Glomerular visceral epithelial cell (primary cell): ENCODE measurements at regions not wholly inside any gene's neighbourhood (a gene's known extent, or its start where the extent isn't known, plus 50 kb on each side); places are given as distances from the start of the nearest gene placed in this dataset.

Source experiments
- DNase-seq: peaks from one replicate; pipeline ENCODE4 v3.0.0-alpha.2; 2016; ENCODE audit errors: extremely low spot score

DNA sequence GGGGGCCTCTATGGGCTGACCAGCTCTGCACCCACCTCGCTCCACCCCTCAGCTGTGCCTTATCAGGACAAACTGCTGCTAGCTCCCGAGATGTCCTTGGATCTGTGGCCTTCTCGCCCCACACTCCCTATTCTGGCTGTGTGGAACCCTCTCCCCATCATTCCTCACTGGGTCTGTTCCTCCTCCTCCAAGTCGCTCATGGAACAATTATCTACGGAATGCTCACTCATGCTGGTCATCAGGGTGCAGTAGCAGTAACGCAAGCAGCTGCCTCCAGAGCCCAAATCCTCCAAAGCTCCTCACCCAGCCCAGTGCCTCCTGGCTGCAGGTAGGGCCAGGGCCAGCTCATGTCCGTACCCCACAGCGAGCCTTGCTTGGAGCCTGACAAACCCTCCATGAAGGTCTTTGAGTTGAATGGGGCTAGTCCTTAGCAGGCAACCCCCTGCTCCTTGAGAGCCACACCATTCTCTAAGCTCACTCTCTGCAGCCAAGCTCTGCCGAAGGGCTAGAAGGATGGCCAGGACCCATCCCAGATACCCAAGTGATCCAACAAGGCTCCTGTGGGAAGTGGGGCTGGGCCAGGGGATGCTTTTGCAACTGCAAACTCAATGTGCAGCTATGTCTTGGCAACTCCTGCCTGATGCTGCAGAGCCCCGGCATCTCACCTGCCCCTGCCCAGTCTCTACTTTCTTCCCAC is 977.8 kb downstream of the TBC1D22A start:
- no peak for DNase-seq

DNA sequence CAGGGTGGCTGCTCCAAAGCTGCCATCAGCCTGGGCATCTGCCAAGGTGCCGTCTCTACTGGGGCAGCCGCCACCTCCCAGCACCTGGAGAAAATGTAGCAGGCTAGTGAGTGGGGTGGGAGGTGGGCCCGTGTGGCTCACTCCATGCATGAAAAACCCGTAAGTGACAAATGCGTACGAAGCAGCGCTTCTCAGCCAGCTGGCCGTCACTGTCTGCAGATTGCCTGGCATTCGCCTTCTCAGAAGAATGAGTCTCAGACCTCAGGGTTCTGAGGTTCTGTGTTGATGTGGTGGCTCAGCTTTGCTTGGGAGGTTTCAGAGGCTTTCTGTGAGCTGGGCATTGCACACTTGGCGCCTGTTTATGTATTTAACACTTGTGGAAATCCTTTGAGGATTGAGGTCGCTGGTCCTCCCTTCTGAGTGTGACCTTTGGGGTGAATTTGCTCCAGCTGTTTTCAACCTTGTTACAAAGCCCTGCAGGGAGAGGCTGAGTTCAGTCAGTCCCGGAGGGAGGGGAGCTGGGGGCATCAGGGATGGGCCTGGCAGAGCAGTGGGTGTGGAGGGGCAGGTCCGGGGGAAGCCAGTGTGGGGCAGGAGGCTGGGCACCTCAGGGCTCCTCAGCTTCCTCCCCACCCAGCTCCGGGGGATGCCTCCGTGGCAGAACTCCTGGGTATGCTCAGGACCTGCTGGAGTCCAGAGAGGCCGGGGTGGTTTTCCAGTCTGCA is 977.0 kb downstream of the TBC1D22A start:
- DNase-seq = no peak

DNA sequence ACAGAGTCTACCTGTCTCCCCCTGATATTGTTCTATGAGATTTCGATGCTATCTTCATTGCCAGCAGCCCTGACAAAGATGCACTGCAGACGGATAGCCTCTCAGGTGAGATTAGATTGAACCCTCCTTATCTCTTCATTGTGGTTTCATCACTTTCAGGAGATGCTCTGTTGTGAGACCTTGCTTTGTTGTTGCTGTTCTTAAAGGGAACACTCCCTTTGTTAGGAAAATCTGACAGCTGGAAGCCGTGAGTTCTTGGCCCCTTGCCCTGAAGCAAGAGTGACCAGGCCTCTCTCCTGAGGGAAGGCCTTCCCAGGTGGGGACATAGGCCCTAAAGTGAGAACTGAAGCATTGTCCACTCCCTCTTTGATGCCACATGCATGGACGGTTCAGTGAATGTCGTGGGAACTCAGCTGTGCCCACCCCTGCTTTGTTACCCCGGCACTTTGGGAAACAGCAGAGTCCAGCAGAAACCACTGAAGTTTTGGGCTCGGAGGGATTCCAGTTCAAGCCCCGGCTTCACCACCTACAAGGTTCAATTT is 976.1 kb downstream of the TBC1D22A start:
- no peak for DNase-seq

DNA sequence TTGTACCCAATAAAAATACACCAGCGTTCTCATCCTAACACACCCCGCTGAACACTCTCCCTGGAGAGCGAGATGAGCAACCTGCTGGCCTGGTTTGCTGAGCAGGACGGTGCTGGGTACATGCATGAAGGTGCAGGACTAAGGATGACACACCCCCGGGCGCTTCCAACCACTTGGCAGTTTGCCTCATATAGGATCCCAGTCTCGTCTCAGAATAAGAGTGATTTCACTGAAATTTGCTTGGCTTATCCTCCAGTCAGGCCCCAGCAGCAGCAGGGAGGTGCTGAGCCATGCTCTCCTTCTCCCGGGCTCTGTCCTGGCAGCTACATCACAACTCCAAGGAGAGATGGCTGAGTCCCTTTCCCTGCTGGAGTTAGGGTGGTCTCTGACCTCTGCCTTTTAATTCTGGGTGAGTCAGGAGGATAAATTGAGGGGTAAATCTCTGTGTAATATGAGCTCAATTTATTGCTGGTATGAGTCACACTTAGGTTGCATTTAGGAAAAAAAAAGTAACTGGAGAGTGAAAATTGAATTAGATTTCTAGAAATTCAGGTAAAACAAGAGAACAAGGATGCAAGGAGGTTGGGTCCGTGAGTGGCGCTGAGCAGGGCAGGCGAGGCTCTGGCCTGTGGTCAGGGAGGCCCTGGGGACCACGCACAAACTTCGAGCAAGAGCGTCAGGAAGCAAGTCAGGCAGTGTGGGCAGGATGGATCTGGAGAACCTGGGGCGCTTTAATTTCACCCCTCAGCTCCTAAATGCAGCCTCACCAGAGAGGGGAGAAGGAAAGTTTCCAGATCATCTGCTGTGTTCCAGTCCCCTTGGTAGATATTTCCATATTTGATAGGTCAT is 974.0 kb downstream of the TBC1D22A start:
- DNase-seq = no peak

DNA sequence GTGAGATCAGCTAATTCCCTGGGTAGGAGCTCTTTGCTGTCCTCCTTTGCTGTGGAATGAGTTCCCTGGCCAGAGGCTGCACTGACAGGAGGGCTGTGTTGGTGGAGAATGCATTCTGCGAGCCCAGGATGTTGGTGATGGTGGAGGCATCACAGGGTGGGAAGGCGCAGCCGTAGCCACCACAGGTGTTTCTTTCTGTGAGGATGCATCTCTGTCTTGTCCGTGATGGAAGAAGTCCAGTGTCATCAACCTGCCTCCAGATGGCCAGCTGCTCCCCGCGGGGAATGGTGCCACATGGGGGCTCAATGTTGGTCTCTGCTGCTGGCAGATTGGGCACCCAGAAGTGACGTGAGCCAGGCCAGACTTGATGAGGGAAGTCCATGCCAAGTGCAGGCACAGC is 972.1 kb downstream of the TBC1D22A start:
- no peak for DNase-seq

DNA sequence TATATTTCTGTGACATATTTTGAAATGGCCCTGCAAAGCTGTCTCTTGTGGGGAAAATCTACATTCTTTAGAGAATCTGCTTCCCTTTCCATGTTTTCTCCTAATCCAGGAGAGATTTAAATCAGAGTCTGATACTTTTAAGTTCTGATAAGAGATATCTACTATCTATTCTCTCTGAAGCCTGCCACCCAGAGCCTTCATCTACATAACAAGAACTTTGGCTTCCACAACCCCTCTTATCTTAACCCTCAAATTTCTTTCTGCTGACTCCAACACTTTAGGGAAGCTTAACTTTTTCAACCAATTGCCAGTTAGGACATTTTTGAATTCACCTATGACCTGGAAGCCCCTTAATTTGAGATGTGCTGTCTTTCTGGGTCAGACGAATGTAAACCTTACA is 965.2 kb downstream of the TBC1D22A start:
- no peak for DNase-seq

DNA sequence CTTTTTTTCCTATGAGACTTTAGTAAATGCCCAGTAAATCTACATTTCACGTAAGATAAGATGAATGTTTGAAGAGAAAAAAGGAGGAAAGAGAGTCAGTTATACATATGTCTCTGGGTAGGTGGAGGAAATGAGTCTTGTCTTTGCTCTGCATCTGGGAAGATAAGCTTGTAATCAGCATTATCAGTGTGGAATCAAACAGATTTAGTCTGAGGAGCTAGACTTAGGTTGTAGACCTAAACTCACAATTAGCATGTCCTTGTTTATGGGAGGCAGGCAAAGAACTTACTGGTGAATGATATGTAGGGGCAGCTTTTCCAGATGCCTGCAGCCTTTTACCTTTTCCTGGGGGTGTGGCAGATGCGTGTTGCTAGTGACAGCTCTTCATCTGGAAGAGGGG is 962.3 kb downstream of the TBC1D22A start:
- DNase-seq = no peak

DNA sequence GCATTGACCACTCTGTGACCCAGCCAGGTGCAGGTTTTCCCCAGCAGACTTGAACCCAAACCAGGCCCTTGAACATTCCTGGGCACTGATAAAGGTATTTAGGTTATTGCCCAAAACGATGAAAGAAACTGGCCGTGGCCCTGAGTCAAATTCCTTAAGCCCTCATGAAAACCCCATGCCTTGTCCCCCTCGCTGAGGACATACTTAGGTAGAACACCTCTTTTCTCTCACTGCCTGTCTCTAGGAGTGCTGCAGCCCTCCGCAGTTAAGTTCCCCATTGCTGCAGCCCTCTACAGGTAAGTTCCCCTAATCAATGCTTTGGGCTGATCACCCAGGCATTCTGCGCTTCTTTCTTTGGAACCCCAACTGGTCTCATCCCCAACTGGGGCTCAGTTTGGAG is 961.6 kb downstream of the TBC1D22A start:
- DNase-seq = no peak

DNA sequence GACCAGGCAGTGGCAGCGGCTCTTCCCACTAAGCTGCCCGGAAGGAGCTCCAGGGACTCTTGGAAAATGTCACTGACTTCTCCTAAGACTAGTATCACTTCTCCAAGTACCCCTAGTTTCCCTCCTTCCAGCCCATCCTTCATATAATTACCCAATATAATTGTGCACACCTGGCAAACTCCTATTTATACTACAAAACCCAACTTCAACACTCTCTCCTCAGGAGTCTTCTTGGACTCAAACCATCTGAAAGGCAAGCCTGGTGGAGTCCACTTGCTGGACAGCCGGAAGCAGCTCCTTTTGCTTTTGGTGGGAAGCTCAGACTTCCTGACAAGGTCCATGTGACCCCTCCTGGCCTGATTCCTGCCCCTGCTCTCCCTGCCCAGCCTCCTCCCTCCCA is 955.9 kb downstream of the TBC1D22A start:
- no peak for DNase-seq

DNA sequence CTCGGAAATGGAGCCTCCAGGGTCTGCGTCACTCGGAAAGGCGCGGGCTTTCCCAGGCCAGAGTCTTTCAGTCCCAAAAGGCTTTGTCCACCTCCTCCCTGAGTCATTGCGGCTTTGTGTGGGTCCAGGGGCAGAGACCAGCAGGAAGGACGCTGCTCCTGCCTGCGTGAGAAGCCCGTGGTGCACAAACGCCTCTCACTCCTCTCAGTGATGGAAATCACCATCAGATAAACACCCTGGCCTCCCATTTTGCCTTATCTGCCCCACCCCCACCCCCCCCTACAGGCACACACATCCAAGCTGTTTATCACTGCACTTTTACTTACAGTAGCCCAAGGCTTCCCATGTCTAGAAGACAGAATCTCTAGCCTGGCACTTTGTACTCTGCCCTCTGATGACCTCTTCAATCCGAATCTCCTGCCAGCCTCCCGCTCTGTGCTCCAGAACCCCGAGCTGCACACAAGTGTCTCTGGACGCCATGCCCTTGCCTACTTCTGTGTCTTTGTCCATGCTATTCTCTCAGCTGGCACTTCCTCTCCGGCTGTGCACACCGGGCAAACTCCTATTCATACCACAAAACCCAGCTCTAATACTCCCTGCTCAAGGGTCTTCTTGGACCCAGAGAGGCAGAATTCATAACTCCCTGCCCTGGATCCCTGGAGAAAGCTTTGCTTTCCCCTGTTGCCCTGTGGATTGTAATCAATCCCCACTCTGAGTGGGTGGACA is 954.6 kb downstream of the TBC1D22A start:
- DNase-seq = no peak

DNA sequence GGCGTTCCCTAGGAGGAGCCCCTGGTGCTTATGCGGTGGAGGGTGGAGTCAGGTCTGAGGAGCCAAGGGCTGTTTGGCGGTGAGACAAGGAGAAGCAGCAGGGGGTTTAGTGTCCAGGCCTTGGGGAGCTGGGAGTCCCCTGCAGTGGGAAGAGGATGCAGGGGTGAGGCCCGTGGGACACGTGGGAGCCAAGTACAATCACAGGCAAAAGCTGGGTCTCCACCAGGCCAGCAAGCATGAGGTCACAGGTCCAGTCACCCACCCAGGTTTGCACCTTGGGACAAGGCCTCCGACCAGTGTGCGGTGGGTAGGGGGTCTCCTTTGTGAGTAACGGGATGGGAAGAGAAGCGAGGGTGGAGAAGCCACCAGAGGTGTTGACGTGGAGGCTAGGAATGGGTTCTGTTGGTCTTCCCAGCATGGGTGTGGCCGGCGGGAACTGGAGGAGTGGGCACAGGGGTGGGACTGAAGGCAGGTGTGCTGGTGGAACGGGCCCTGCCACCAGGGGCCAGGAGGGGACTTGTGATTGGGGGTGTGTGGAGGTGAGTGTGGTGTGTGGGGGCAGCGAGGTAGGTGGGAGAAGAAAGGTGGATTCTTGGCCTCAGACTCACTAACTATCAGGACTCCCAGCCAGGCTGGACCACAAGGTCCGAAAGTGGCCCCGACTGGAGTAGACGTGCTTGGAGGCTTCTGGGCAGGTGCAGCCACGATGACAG is 953.6 kb downstream of the TBC1D22A start:
- DNase-seq = no peak

DNA sequence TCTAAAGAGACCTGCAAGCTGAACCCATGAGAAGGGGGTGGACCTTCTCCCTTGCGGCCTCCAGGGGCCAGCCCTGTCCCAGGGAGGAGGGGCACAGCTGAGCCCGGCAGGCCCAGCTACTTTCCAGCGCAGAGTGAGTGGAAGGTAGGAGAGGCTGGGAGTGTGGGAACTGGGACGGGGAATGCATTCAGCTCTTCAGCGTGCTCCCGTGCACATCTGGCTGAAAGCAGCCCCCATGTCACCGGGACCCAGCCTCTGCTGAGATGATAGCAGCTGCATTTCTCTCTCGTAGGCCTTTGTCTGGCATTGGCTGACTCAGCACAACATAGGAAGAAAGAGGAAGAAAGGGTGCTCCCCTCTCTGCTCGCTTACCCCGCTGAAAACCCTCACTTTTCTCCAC is 951.5 kb downstream of the TBC1D22A start:
- no peak for DNase-seq

DNA sequence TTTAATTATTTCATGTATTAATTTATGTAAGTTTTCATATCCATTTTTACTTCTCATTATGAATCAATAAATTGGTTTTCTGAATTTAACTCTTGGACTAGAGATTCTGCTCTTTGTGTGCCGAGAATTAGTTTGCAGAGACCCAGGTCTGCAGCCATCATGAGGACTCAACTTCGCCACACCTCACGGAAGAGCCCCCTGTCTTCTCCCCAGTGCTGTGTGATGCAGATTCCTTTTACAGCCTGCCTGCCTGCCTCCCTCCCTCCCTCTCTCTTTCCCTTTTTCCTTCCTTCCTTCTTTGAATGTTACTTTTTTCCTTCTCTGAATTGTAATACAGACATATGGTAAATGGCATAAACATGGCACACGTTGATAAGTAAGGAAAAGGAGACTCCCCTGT is 947.7 kb downstream of the TBC1D22A start:
- DNase-seq = no peak

DNA sequence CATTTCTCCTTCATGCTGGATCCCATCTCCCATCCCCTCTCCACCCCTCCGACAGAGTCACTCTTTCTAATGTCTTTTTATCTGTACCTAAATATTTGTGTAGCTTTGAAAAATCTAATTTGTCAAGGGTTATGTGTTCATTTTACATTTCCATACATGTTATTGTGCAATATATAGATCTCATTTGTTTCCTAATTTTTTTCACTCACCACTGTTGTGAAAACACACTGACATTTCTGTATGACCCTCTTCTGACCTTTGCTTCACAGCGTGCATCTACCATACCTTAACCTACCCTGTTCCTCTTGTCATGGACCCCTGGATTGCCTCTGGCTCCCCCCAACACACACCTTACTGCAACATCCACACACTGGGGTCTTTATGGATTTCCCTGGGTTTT is 942.9 kb downstream of the TBC1D22A start:
- DNase-seq = no peak

DNA sequence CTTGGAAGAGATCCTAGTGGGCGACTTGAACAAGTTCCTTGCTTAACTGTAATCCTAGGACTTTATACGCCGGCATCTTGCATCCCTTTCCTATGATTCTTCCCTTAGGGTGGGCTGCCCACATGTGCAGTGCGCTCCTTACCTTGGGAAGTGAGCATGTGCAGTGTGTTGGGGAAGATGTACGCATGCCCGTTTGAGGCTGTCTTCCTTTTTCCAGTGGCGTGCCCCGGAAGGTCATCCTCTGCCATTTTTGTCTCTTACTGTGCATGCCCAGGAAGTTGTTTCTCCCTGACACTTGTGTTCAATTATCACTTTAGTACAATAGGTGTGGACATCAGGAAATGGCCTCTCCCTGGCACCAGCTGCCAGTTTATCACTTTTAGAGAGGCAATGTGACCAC is 936.5 kb downstream of the TBC1D22A start:
- DNase-seq = no peak

DNA sequence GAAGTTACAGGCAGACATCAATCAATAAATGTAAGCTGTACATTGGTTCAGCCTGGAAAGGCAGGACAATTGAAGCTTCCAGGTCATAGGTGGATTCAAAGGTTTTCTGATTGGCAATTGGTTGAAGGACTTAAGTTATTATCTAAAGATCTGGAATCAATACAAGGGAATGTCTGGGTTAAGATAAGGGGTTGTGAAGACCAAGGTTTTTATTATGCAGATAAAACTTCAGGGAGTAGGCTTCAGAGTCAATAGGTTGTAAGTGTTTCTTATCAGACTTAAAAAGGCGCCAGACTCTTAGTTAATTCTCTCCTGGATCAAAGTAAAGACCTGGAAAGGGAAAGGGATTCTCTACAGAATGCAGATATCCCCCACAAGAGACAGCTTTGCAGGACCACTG is 935.4 kb downstream of the TBC1D22A start:
- no peak for DNase-seq

DNA sequence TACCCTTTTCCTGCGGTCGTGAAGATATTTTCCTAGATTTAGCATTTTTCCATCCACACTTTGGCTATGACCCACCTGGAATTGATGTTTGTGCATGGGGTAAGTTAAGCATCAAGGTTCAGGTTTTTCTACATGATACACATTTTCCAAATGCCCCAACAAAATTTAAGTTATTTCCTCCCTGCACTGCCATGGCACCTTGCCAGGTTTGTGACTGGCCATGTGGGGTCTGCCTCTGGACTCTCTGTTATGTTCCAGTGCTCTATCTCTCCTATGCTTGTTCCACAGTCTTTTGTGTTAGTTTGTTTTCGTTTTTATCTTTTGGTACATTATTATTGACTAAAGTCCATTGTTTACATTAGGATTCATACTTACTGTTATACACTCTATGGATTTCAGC is 934.3 kb downstream of the TBC1D22A start:
- DNase-seq = no peak

DNA sequence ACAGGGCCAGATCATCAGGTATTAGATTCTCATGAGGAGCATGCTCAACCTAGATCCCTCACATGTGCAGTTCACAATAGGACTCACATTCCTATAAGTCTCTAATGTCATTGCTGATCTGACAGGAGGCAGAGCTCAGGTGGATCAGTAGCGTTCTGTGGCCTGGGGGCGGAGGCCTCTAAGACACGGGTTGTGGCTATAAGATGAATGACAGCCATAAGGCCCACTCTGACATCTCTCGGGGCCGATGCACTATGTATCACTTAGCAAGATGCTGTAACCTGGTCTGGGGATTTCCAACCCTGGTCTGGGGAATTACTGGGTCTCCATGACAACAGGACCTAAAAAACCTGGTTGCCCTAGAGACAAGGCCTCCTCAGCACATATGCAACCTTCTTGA is 932.7 kb downstream of the TBC1D22A start:
- DNase-seq = no peak

DNA sequence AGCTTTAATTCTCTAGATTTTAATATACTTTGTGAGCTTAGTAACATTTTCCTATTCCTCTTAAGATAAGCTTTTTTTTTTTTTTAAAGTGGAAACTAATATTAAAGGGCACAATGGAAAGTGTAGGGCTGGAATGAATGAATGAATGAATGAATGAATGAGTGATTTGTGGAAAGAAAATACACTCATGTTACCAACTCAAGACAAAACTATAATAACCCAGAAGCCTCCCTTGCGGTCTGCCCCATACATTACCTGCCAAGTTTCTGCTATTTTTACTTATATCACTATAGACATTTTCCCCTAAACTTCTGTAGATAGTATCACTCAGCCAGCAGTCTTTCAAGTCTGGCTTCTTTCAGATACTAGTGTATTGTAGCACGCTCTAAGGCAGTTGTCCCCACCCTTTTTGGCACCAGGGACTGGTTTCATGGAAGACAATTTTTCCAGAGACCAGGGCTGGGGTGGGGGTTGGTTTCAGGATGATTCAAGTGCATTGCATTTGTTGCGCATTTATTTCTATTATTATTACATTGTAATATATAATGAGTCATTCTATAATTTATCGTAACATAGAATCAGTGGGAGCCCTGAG is 932.2 kb downstream of the TBC1D22A start:
- no peak for DNase-seq

DNA sequence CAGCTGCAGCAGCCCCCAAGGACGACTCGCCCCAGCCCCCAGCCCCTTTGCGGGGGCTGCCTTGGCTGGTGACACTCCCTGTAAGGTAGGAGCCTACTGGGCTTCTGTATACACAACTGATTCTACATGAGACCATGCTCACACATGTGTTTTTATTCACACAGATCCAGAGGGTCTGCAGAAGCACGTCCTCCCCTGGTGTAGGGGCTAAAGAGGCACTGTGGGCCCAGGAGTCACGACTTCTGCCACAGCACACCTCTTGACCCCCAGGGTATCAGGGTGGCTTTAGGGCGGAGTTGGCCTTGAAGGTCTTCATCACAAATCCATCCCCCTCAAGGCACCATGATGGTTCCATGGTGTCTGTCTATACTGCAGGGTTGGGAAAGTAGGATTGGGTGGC is 931.2 kb downstream of the TBC1D22A start:
- no peak for DNase-seq

DNA sequence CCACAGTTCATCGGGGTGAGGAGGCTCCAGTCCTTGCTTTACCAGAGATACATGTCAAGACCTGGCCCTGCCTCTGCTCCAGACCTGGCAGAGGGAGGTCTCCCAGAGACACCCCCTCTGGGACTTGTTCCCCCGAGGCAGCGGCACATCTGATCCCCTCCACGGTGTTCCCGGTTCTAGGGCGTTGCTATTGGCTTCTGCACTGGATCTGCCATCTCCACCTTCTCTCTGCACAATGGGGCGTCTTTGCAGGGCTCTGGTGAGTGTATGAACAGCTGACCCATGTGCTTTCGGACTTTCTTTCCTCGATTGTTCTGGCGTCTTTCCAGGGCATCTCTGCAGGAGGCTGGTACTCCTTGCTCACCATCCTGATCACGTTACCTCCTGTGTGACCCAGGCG is 930.4 kb downstream of the TBC1D22A start:
- DNase-seq = no peak
